Stimulated activated naive CD8-positive, alpha-beta T cell treated with anti-CD3 and anti-CD28 coated beads, Interleukin-15, Interleukin-2, amounts not matched to agents 100 ng/mL and 50 ng/mL, for 24 hours (primary cell): ENCODE measurements at regions not wholly inside any gene's neighbourhood (a gene's known extent, or its start where the extent isn't known, plus 50 kb on each side); places are given as distances from the start of the nearest gene placed in this dataset.
"Not testable (repeated sequence)": the region's sequence is repeated elsewhere in the genome, so short reads cannot be mapped to it uniquely, and the experiment has no call there.

ENCODE experiments used
- H3K27ac Mint-ChIP-seq: one replicate; pipeline ENCODE4 v1.8.0; 2021; ENCODE audit warnings: mild to moderate bottlenecking, mixed read lengths
- H3K27me3 Mint-ChIP-seq: one replicate; pipeline ENCODE4 v1.8.0; 2021; ENCODE audit warnings: mixed read lengths
- H3K36me3 Mint-ChIP-seq: one replicate; pipeline ENCODE4 v1.8.0; 2021; ENCODE audit warnings: low read depth, mixed read lengths
- H3K4me1 Mint-ChIP-seq: one replicate; pipeline ENCODE4 v1.8.0; 2021; ENCODE audit warnings: low read depth, mixed read lengths
- H3K4me3 Mint-ChIP-seq: one replicate; pipeline ENCODE4 v1.8.0; 2021; ENCODE audit warnings: mild to moderate bottlenecking, mixed read lengths
- H3K9me3 Mint-ChIP-seq: one replicate; pipeline ENCODE4 v1.8.0; 2021; ENCODE audit warnings: mixed read lengths

- Mint-ChIP-seq H3K4me3 (peak overlapping the region; percentile 24), H3K27ac (peak overlapping the region; percentile 10), H3K36me3 (no peaks in the 10 kb centered on the region), H3K27me3 (peaks cover 40% of the 10 kb centered on the region), H3K4me1 (peaks cover 23% of the 10 kb centered on the region), H3K9me3 (no peaks in the 10 kb centered on the region)
These were observed 96.4 kb upstream of the ATL2 start for GRCh38 chr2:38473333-38474005.

- Mint-ChIP-seq H3K36me3 (no peaks in the 10 kb centered on the region), H3K4me3 (no peak overlapping the region), H3K9me3 (no peaks in the 10 kb centered on the region), H3K27ac (no peak overlapping the region), H3K4me1 (peaks cover 19% of the 10 kb centered on the region), H3K27me3 (peaks cover 29% of the 10 kb centered on the region)
These were observed 93.0 kb upstream of the ATL2 start for GRCh38 chr2:38470115-38470514.

DNA sequence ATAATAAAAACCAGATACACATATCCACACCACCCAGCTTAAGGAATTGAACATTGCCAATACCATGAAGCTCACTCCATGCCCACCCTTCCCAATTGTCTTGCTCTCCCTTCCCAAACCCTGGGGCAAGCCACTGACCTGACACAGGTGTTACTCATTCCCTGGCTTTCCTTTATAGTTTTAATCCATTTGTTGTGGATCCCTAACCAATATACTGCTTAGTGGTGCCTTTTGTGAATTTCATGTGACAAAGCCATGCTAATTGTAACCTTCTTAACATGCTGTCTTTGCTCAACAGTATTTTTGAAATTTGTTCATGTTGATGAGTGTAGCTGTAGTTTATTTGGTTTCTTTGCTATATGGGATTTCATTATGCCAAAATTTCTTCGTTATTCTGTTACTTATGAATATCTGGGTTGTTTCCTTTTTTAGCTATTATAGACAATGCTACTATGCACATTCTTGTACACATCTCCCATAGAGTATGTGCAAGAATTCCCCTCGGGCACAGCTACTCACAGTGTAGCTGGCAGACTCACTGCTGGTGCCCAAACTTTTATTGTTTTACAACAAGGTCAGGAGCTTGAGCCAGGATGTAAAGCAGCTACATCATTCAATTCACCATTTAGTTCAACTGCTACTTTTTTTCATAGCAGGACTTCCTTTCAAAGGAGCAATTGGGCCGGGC, 90.8 kb upstream of the ATL2 start:
- H3K4me3 Mint-ChIP-seq, result no peak overlapping the region
- no peaks in the 10 kb centered on the region for H3K36me3 Mint-ChIP-seq
- peaks cover 22% of the 10 kb centered on the region for H3K27me3 Mint-ChIP-seq
- H3K4me1 Mint-ChIP-seq, result peaks cover 6% of the 10 kb centered on the region
- H3K27ac Mint-ChIP-seq, result no peak overlapping the region
- H3K9me3 Mint-ChIP-seq, result no peaks in the 10 kb centered on the region

- H3K4me3 Mint-ChIP-seq, result no peak overlapping the region
- H3K9me3 Mint-ChIP-seq, result no peaks in the 10 kb centered on the region
- H3K4me1 Mint-ChIP-seq, result peaks cover 14% of the 10 kb centered on the region
- H3K27me3 Mint-ChIP-seq, result peaks cover 16% of the 10 kb centered on the region
- H3K27ac Mint-ChIP-seq, result no peak overlapping the region
- no peaks in the 10 kb centered on the region for H3K36me3 Mint-ChIP-seq
These were observed 90.0 kb upstream of the ATL2 start for GRCh38 chr2:38466876-38467767.

- H3K9me3 Mint-ChIP-seq, result no peaks in the 10 kb centered on the region
- H3K4me1 Mint-ChIP-seq, result peaks cover 17% of the 10 kb centered on the region
- peaks cover 13% of the 10 kb centered on the region for H3K27me3 Mint-ChIP-seq
- H3K4me3 Mint-ChIP-seq, result no peak overlapping the region
- H3K27ac Mint-ChIP-seq, result no peak overlapping the region
- no peaks in the 10 kb centered on the region for H3K36me3 Mint-ChIP-seq
These were observed 89.3 kb upstream of the ATL2 start for GRCh38 chr2:38466409-38466808.

DNA sequence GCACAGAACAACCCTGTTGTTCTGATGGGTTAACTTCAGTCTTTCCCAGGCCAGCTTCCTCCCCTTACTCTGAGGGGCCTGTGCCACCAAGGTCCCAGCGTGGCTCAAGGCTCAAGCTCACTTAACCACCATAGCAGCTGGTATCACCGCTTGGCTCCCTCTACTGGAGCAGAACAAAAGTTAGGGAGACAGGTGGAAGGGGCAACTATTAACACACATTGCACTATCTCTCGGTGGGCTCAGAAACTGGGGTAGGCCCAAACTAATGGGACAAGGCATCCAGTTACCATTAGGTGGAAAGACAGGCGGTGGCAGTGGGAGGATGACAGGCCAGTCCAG, 88.7 kb upstream of the ATL2 start:
- no peaks in the 10 kb centered on the region for H3K9me3 Mint-ChIP-seq
- peaks cover 16% of the 10 kb centered on the region for H3K27me3 Mint-ChIP-seq
- H3K36me3 Mint-ChIP-seq, result no peaks in the 10 kb centered on the region
- H3K27ac Mint-ChIP-seq, result no peak overlapping the region
- H3K4me1 Mint-ChIP-seq, result peaks cover 17% of the 10 kb centered on the region
- H3K4me3 Mint-ChIP-seq, result no peak overlapping the region

GRCh38 chr2:38464971-38465788, 88.1 kb upstream of the ATL2 start:
- peaks cover 20% of the 10 kb centered on the region for H3K27me3 Mint-ChIP-seq
- no peak overlapping the region for H3K4me3 Mint-ChIP-seq
- H3K27ac Mint-ChIP-seq, result no peak overlapping the region
- no peaks in the 10 kb centered on the region for H3K36me3 Mint-ChIP-seq
- no peaks in the 10 kb centered on the region for H3K9me3 Mint-ChIP-seq
- H3K4me1 Mint-ChIP-seq, result peaks cover 17% of the 10 kb centered on the region

DNA sequence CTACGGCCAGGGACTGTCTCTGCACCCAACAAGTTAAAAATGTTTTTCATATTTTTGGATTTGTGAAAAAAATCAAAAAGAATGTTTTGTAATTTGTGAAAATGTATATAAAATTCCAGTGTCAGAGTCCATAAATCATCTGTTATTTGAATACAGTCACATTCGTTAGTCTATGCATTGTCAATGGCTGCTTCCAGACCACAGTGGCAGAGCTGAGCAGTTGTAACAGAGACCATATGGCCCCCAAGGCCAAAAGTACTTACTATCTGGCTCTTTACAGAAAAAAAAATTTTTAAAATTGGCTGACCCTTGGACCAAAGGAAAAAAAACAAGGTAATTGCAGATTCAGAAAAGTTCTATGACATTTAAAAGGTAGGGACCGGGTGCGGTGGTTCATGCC, 86.7 kb upstream of the ATL2 start:
- Mint-ChIP-seq H3K36me3 (no peaks in the 10 kb centered on the region), H3K27ac (no peak overlapping the region), H3K4me3 (no peak overlapping the region), H3K27me3 (peaks cover 16% of the 10 kb centered on the region), H3K4me1 (peaks cover 17% of the 10 kb centered on the region), H3K9me3 (no peaks in the 10 kb centered on the region)

DNA sequence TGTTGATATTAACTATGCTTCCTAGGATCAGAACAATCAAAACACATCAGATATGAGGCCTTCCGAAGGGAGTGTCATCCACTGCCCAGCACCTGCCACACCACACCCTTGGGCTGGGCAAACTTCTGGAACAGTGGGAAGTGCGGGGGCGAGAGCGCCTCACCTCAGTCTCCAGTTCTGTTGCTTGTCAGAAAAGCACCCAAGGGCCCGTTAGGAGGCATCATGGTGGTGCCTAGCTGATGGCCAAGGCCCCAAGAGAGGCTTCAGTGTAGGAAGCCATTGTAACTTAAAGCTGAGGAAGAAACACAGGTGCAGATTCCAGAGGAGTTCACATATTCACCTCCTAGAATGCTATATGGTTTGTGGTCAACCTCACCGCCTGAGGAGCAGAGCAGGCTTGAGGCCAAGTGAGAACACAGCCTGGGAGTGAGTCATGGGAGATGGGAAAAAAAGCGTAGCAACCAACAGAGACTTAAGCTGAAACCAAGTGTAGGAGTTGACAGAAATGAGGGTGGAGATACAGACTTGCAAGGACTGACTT, 85.1 kb upstream of the ATL2 start:
- Mint-ChIP-seq H3K4me3 (peak overlapping the region; percentile 25), H3K27ac (peak overlapping the region; percentile 59), H3K4me1 (peaks cover 17% of the 10 kb centered on the region), H3K9me3 (no peaks in the 10 kb centered on the region), H3K27me3 (peaks cover 30% of the 10 kb centered on the region), H3K36me3 (no peaks in the 10 kb centered on the region)

DNA sequence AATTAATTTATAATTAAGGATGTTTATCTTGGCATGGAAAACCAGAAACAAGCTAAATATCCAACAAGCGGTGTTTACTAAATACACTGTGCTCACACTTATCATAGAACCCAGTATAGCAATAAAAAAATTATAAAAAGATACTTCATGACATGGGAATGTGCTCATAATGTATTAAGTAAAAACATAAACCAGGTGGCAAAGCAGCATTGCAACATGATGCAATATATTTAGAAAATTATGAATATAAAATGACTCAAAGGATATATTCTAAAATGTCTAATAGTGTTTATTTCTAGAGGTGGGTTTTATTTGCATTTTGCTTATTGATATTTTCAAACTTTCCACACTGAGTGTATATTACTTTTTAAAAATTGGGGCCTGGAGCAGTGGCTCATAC, 84.4 kb upstream of the ATL2 start:
- Mint-ChIP-seq H3K4me1 (peaks cover 17% of the 10 kb centered on the region), H3K36me3 (no peaks in the 10 kb centered on the region), H3K27me3 (peaks cover 32% of the 10 kb centered on the region), H3K9me3 (no peaks in the 10 kb centered on the region), H3K4me3 (no peak overlapping the region), H3K27ac (no peak overlapping the region)

GRCh38 chr2:38460313-38460712, 83.2 kb upstream of the ATL2 start:
- no peak overlapping the region for H3K27ac Mint-ChIP-seq
- peaks cover 32% of the 10 kb centered on the region for H3K27me3 Mint-ChIP-seq
- H3K36me3 Mint-ChIP-seq, result no peaks in the 10 kb centered on the region
- peaks cover 17% of the 10 kb centered on the region for H3K4me1 Mint-ChIP-seq
- H3K9me3 Mint-ChIP-seq, result no peaks in the 10 kb centered on the region
- no peak overlapping the region for H3K4me3 Mint-ChIP-seq

- Mint-ChIP-seq H3K4me3 (no peak overlapping the region), H3K36me3 (no peaks in the 10 kb centered on the region), H3K9me3 (no peaks in the 10 kb centered on the region), H3K27me3 (peaks cover 16% of the 10 kb centered on the region), H3K27ac (no peak overlapping the region), H3K4me1 (no peaks in the 10 kb centered on the region)
These were observed 77.0 kb upstream of the ATL2 start for GRCh38 chr2:38454081-38454480.

GRCh38 chr2:38451778-38452177, 74.7 kb upstream of the ATL2 start:
- not testable (repeated sequence) for H3K4me3 Mint-ChIP-seq, H3K27me3 Mint-ChIP-seq, H3K9me3 Mint-ChIP-seq, H3K4me1 Mint-ChIP-seq, H3K27ac Mint-ChIP-seq, H3K36me3 Mint-ChIP-seq

GRCh38 chr2:38450509-38450908, 73.4 kb upstream of the ATL2 start:
- Mint-ChIP-seq H3K4me3 (no peak overlapping the region), H3K4me1 (no peaks in the 10 kb centered on the region), H3K27ac (no peak overlapping the region), H3K27me3 (peaks cover 3% of the 10 kb centered on the region), H3K9me3 (no peaks in the 10 kb centered on the region), H3K36me3 (no peaks in the 10 kb centered on the region)
